HL-60 (cell line): ENCODE measurements at regions not wholly inside any gene's neighbourhood (a gene's known extent, or its start where the extent isn't known, plus 50 kb on each side); places are given as distances from the start of the nearest gene placed in this dataset.

Source experiments
- CTCF ChIP-seq: IDR thresholded peaks from one replicate; pipeline ENCODE4 v1.5.1; 2011; ENCODE audit warnings: low read length, control low read depth, inconsistent platforms; ENCODE audit not compliant: insufficient read depth
- GABPA ChIP-seq: IDR thresholded peaks from 2 replicates; pipeline ENCODE4 v1.6.1; 2012; ENCODE audit warnings: low read depth
- POLR2AphosphoS5 ChIP-seq: IDR thresholded peaks from 2 replicates; pipeline ENCODE4 v1.6.1; 2012; ENCODE audit warnings: low read depth
- SPI1 ChIP-seq: IDR thresholded peaks from 2 replicates; pipeline ENCODE4 v1.6.1; 2012; ENCODE audit warnings: low read depth, mild to moderate bottlenecking, borderline replicate concordance
- TF ChIP-seq, protein P1 (sequence below): IDR thresholded peaks from 2 replicates; pipeline ENCODE4 v1.6.1; 2012; ENCODE audit warnings: low read depth; ENCODE audit not compliant: insufficient replicate concordance

DNA sequence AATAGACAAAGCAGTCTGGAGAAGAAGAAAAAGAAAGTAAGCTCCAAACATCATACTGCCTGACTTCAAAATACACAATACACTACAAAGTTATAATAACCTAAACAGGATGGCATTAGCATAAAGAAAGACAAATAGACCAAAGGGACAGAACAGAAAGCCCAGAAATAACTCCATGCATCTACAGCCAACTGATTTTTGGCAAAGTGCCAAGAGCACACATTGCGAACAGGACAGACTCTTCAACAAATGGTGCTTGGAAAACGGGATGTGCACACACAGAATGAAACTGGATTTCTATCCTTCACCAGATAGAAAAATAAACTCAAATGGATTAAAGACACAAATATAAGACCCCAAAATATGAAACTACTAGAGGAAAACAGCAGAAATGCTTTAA lies 66.6 kb upstream of the SPATA31E1 start:
- no peak for TF ChIP-seq CTCF
- TF ChIP-seq POLR2AphosphoS5: no peak
- TF ChIP-seq GABPA: no peak
- TF ChIP-seq, protein P1, sequence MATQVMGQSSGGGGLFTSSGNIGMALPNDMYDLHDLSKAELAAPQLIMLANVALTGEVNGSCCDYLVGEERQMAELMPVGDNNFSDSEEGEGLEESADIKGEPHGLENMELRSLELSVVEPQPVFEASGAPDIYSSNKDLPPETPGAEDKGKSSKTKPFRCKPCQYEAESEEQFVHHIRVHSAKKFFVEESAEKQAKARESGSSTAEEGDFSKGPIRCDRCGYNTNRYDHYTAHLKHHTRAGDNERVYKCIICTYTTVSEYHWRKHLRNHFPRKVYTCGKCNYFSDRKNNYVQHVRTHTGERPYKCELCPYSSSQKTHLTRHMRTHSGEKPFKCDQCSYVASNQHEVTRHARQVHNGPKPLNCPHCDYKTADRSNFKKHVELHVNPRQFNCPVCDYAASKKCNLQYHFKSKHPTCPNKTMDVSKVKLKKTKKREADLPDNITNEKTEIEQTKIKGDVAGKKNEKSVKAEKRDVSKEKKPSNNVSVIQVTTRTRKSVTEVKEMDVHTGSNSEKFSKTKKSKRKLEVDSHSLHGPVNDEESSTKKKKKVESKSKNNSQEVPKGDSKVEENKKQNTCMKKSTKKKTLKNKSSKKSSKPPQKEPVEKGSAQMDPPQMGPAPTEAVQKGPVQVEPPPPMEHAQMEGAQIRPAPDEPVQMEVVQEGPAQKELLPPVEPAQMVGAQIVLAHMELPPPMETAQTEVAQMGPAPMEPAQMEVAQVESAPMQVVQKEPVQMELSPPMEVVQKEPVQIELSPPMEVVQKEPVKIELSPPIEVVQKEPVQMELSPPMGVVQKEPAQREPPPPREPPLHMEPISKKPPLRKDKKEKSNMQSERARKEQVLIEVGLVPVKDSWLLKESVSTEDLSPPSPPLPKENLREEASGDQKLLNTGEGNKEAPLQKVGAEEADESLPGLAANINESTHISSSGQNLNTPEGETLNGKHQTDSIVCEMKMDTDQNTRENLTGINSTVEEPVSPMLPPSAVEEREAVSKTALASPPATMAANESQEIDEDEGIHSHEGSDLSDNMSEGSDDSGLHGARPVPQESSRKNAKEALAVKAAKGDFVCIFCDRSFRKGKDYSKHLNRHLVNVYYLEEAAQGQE: no peak
- no peak for TF ChIP-seq SPI1
